HG02588 (cell line): ENCODE measurements at regions not wholly inside any gene's neighbourhood (a gene's known extent, or its start where the extent isn't known, plus 50 kb on each side); places are given as distances from the start of the nearest gene placed in this dataset.

ENCODE experiments used
- ATAC-seq: cut with Tn5 transposase; IDR thresholded peaks from one replicate; pipeline ENCODE4 v1.9.1; 2021; ENCODE audit warnings: mild to moderate bottlenecking, moderate library complexity; ENCODE audit not compliant: unreplicated experiment

DNA sequence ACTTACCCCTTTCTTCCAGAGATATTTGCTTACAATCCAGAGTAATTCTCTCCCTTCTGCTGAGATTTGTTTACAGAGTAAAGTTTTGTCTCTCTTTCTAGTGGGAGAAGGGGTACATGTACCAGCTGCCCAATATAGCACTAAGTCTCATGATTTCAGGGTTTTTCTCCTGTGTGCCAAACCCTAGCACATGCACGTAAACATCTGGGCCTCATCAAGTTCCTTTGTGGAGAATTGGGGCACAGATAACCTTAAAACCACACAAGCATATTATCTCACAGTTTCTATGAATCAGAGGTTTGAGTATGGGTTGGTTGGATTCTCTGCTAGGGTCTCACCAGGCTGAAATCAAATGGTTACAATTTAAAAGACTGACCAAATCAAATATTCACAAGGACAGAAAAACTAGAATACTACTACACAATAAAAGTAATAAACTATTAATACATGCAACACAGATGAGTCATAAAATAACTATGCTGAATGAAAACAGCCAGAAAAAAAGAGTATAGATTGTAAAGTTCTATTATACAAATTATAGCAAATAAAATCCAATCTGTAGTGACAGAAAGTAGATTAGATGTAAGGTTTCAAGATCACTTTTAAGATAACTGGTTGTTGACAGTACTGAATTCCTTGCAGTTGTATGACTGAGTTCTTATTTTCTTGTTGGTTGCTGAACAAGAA is 347.4 kb upstream of the PTBP2 start:
- no peak for ATAC-seq

DNA sequence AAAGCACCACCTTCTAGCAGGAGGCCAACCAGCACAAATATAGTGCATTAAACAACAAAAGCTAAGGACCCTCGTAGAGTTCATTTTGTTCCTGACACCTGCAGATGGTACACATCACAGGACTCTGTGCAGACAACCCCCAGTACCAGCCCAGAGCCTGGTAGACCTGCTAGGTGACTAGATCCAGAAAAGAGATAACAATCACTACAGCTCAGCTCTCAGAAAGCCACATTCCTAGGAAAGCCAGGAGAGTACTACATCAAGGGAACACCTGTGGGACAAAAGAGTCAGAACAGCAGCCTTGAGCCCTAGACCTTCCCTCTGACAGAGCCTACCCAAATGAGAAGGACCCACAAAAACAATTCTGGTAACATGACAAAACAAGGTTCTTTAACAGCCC is 344.7 kb upstream of the PTBP2 start:
- no peak for ATAC-seq

DNA sequence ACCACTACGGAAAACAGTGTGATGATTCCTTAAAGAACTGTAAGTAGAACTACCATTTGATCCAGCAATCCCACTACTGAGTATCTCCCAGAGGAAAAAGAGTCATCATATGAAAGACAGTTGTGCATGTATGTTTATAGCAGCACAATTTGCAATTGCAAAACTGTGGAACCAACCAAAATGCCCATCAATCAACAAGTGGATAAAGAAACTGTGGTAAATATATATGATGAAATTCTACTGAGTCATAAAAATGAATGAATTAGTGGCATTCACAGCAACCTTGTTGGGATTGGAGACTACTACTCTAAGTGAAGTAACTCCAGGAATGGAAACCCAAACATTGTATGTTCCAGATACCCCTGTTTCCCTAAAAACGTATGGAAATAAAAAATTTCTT is 337.0 kb upstream of the PTBP2 start:
- ATAC-seq, result no peak

DNA sequence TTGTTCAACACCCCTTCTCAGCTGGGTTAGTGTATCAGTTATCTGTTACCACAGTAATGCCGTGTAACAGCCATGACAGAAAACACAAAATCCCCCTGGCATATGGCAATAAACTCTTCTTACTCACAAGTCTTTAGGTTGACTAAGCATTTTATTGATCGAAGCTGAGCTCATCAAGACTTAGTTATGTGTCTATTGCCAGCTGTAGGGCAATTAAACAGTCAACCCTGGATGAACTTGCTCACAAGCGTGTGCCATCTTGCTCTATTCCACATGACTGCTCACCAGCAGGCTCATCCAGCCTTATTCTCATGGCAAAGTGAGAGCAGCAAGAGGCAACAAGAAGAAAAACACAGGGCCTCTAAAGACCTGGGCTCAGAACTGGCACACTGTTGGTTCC is 333.8 kb upstream of the PTBP2 start:
- no peak for ATAC-seq

DNA sequence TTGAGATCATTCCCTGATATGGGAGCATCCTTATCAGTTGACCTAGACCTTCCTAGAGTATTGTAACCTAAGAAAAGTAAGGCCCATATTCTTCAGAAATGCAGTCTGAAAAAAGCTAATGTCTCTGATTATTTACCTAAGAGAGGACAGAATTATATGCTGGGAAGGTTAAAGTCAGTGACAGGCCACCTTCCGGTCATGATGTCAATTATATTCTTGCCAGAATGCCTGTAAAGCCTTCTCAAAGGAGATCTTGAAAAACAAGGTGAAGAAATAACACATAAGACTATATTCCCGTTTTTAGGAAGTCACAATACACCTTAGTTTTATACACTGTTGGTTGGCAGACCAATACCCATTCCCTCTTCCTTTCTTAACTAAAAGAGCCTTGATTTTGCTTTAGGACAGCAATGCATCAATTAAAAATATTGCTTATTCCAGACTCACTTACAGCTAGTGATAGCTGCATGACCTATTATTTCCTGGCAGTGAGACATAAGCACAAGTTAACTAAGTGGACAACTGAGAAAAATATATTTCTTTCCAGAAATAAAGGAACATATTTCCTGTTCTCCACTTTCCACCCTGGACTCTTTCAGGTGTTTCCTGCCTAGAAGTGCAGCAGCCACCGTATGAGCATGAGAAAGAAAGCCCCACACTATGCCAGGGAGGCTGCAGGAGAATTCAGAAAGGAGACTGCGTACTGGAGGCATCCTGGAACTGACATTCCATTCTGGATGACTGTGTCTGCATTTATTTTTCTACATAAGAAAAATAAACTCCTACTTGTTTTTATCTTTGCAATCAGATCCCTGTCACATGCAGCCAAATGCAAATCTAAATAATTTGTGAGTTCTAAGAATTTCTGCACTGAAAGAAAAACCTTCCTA is 332.9 kb upstream of the PTBP2 start:
- no peak for ATAC-seq

DNA sequence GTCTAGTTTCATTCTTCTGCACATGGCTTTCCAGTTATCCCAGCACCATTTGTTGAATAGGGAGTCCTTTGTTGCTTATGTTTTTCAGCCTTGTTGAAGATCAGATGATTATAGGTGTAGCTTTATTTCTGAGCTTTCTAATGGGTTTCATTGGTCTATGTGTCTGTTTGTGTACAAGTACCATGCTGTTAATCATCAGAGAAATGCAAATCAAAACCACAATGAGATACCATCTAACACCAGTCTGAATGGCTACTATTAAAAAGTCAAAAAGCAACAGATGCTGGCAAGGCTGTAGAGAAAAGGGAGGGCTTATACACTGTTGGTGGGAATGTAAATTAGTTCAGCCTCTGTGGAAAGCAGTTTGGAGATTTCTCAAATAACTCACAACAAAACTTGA is 321.5 kb upstream of the PTBP2 start:
- ATAC-seq, result no peak

DNA sequence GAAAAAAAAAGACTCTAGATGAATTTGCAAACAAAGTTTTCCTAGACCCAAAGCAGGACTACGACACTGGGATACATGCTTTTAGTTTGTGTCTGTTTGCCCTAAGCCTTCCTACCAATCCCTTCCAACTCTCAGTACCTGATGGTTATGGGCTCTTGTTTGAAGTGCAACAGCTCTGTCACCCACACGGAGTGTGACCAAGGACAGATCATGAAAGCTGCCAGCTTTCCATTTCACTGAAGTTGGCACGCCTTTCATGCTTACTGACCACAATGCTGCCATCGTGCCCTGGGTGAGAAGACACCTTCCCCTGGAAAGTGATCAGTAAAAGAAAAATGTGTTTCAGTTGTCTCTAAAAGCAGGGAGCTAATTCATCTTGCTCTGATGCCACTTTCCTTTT is 312.5 kb upstream of the PTBP2 start:
- ATAC-seq, result no peak

DNA sequence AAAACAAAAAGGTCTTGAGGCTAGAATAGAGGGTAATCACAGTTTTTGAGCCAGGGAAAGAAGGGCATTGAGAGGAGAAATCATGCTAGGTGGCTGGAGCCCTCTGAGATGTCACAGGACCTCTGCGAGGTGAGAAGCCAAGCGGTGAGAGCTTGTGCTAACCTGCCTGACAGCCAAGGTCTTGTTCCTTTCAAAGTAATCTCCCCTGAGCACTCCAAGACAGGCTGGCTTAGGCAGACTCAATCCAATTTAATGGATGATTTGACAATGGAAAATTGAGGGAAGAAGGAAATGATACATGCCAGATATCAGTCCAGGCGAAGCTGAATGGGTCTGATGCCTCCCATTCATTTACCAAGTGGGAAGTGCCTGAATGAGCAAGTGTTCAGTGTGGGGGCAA is 311.9 kb upstream of the PTBP2 start:
- ATAC-seq, result no peak

DNA sequence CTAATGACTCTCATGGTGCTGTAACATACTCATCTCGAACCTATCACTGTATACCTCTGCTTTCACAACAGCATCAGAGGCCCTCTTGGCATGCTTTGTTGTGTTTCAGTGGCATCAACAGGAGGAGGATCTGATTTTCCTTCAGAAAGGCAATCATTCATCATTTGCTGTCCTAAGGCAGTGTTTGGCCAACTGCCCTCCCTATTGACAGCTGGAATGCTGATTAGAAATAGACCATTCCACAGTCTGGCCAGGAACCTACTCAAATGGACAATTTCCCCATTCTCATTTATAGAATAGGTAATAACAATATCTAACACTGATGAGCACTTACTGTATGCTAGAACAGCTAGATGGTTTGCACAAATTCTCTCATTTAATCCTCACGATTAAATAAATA is 310.6 kb upstream of the PTBP2 start:
- ATAC-seq, result no peak

DNA sequence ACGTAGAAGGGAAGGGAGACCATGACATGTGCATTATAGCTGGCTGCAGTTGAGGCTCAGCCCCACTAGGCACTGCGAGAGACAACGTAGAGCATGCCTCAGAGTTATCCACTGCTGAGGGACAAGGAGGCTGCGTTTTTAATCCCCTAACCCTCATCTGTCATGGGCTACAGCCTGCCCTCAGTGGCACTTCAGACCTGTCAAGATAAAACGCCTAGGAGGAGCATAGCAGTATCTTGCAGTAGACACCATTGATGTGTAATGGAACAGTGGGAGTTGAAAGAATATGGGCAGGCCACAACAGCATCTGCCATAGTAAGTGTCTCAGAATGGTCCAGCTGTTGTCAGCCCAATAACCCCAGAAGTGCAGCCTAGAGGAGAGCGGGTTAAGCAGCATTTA is 307.0 kb upstream of the PTBP2 start:
- ATAC-seq, result no peak

DNA sequence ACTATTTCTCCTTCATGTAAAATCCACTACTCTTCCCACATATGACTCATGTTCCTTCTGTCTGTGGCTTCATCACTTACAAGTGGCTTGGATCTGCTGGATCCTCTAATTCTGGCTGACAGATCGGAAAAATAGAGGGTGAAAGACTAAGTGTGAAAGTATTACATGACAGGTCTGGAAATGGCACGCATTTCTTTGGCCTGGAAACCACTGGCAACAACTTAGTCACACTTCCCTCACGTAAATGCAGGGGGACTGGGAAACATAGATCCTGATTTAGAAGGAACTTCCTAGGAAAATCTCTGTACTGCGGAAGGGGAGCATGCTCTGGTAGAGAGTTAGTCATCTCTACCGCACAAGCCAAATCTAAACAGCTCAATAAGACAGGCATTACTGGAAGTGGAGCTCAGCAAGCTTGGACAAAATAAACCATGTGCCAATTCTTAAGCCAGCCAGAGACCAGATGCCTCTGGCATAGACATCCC is 305.4 kb upstream of the PTBP2 start:
- ATAC-seq, result no peak

DNA sequence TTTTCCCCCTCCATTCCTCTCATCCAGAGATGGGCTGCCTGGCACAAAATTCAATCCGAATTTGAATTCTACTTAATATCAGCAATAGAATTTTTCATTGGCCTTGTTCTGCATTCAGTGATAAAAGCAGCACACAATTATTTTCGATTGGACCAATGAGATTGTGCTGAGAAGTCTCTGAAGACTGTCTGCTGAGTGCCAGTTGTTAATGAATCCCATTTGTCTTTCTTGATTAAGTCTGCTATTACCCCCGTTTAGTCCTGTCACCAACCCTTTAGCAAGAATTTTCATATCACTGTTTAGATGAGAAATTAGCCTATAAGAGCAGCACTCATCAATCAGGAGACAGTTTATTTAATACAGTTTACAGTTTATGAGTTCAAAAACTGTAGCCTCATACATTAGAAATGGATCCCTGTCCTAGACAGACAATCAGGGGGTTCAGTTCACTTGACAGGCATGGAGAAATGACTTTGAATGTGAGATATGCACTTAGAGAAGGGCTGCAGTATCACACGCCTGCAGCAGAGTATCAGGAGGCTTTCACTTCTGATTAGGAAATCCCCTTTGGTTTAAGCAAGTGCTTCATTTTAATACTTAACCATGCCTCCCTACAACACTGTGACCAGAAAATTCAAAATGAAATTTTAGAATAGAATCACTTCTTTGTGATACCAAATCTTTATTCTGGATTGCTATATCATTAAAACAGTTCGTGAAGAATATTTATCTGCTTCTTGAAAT is 304.7 kb upstream of the PTBP2 start:
- peak; percentile 98 for ATAC-seq

DNA sequence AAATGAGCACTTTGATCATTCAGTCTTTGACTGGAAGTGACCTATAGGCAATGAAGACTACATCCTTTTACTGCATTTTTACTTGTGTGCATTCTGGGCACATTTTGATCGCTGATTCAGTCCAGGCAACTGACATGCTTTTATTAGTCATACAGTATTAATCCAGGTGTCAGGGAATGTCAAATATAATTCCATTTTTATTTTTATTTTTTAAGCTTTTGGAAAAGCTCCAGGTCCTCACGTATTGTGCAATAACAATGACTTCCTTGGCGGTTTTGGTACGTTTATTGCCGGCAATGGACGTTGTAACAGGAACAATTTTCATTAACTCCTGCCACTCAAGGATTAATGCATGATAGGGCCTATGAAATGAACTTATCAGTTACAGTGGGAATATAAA is 302.6 kb upstream of the PTBP2 start:
- no peak for ATAC-seq

DNA sequence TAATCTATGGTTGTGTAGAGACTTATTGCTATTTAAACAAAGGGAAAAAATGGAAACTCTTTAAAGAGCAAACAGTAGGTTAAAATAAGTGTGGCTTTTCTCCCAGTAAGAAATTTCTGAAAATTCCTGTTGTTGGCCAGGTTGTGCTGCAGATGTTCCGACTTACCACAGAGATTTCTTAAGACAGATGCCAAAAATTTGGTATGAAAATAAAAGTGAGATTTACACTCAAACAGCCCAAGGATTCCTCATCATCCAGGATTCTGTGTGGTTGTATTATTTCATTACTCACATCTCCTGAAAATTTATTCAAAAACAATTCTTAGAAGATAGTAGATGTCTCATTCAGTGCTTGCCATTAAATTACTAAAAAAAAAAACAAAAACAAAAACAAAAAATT is 296.7 kb upstream of the PTBP2 start:
- ATAC-seq, result no peak

DNA sequence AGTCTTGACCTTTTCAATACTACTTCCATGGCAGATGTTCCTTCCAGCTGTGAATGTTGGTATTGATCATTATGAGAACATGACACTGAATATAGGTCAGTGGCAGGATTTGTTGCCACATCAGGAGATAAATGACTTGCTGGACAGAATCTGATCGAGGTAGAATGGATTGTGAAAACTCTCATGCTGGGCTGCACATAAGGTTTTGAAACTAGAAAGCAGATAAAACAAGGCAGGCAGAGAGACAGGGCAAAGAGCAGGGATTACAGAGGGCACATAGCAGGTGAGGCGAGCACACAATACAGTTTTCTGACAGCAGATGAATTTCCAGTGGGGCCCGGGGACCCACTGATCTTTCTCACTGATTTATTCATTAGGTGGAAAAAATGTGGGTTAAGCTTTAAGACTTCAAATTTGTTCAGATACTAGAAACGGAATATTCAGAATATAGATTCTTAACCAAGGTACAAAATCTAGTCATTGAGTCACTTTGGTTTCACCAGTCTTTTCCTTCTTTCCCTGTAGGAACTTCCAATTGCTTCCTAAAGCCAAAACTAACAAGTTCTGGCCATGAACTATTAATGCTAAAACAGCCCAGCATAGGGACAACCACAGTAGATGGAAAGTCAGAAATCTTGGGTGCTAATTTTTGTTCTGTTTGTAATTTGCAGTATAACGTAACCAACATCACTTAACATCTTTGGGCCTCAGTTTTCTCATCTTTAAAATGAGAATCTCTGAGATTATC is 296.0 kb upstream of the PTBP2 start:
- ATAC-seq, result no peak

DNA sequence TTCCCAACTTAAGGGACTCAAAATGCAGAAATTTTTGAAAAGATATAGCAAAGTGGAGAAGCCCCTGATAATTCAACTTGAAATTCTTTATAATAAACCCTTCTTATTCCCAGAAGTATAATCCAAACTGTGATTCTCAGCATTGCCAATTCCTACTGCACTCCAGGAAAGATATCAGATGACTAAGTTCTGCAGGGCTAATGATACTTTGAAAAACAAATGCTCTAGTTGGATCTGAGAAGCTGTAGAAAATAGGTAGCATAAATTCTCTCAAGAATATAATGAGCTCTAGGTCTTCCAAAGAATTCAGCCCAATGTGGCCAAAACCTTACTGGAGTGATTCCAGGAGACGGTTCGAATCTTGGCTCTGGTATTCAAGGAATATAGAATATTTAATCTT is 294.0 kb upstream of the PTBP2 start:
- no peak for ATAC-seq

DNA sequence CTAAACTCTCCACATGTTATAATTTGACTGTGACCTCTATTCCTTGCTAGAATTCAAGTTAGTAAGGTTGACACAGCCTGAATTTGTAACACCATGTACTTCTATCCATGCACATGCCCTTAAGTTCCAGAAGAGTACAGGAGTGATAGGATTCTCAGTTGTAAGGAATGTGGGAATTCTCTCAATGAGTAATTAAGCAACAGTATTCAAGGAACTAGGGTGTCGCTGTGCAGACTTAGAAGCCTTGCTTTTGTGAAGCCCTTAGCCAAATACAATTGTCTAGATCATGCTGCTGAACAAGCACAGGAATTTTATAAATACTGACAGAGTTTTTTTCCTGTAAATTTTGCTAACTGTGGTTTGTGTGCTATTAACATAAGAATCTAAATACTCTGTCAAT is 276.3 kb upstream of the PTBP2 start:
- ATAC-seq, result no peak

DNA sequence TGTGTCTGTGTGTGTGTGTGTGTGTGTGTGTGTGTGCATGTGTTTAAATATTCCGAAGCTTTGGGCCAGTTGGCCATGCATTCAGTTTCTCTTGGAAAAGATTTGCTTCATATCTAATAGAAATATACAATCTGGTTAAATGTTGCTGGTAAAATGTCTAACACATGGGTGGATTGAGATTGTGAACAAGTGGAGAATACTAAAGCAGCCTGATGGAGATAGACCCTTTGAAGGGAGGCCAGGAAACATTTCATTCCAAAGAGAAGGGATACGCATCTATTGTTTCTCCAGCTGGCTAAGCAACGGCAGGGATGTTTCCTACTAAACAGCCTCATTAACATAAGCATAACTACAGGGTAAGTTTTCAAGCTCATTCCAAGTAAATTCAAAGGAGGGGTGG is 257.5 kb upstream of the PTBP2 start:
- ATAC-seq, result no peak

DNA sequence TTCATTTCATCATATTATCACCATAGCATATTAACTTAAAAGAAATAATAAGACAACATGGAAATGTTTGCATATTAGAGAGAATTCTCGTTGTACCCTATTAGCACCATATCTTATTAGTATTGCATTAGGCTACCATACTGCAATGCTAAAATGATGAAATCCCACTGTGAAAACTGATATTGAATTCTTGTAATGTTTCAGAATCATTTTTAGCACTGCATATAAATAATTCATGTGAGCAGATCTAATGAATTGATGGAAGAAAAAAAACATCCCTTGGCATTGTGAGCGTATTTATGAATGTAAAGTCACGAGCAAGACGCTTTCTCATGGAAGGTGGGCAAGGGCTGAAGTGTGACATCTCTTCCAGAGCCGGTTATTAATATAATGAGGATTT is 257.1 kb upstream of the PTBP2 start:
- ATAC-seq, result no peak

DNA sequence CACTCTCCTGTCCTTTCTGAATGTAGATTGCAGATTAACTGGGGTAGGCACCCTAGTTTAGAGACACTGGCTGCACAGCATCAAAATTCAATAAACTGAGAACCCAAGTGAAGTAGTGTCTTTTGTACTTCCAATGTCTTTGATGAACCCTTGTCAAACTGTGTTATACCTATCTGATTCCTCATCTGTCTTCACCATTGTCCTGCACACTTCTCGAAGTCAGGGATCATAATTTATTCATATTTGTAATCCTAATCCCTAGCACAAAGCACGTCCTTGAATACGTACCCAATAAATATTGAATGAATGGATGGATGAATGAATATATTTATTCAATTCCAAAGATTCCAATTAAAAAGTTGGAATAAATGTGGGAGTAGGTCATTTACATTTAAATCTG is 256.6 kb upstream of the PTBP2 start:
- ATAC-seq, result no peak

DNA sequence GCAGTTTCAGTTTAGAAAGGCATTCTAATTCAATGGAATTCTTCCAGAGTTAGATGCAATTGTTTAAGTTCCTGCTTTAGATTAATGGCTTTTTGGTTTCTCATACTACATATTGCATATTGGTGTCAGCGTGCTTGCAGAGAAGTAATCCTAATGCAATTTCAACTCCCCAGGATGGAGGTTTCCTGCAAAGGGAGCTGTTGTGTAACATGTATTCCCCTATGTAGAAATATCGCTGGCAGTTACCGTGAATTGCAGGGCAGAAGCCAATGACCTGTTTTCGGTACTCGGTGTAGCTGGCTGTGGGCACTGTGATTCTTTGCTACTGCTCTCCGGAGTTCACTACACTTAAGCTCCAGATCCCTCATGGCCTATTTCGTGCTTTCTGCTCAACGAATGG is 256.1 kb upstream of the PTBP2 start:
- ATAC-seq, result no peak
